NCI-H748 (cell line): ENCODE measurements at regions not wholly inside any gene's neighbourhood (a gene's known extent, or its start where the extent isn't known, plus 50 kb on each side); places are given as distances from the start of the nearest gene placed in this dataset.
"Not testable (repeated sequence)": the region's sequence is repeated elsewhere in the genome, so short reads cannot be mapped to it uniquely, and the experiment has no call there.

Experiments used
- DNase-seq: peaks from one replicate; lab custom pipeline; 2025; ENCODE audit not compliant: unreplicated experiment; lab: John Stamatoyannopoulos, UW

GRCh38 chr14:43003845-43004244 is 1397.2 kb downstream of the LRFN5 start:
- peak; percentile 53 for DNase-seq

- DNase-seq, result peak; percentile 27
These were observed 1395.1 kb downstream of the LRFN5 start for GRCh38 chr14:43001731-43002130.

GRCh38 chr14:42994051-42994736 is 1387.5 kb downstream of the LRFN5 start:
- no peak for DNase-seq

GRCh38 chr14:42992930-42993329 is 1386.3 kb downstream of the LRFN5 start:
- no peak for DNase-seq

- peak; percentile 58 for DNase-seq
These were observed 1373.7 kb downstream of the LRFN5 start for GRCh38 chr14:42980419-42980818.

GRCh38 chr14:42973171-42973570 is 1366.5 kb downstream of the LRFN5 start:
- not testable (repeated sequence) for DNase-seq

- no peak for DNase-seq
These were observed 1358.8 kb downstream of the LRFN5 start for GRCh38 chr14:42965512-42965911.

- no peak for DNase-seq
These were observed 1354.8 kb downstream of the LRFN5 start for GRCh38 chr14:42961509-42961908.

- DNase-seq, result no peak
These were observed 1343.7 kb downstream of the LRFN5 start for GRCh38 chr14:42950363-42950762.

GRCh38 chr14:42947991-42948390 is 1341.3 kb downstream of the LRFN5 start:
- DNase-seq, result no peak

GRCh38 chr14:42944284-42944683 is 1337.6 kb downstream of the LRFN5 start:
- DNase-seq, result no peak

- DNase-seq, result no peak
These were observed 1324.6 kb downstream of the LRFN5 start for GRCh38 chr14:42931308-42931707.

- DNase-seq, result peak; percentile 9
These were observed 1323.3 kb downstream of the LRFN5 start for GRCh38 chr14:42929806-42930480.

- no peak for DNase-seq
These were observed 1320.6 kb downstream of the LRFN5 start for GRCh38 chr14:42927313-42927712.

- no peak for DNase-seq
These were observed 1315.2 kb downstream of the LRFN5 start for GRCh38 chr14:42921901-42922300.

- DNase-seq, result no peak
These were observed 1311.9 kb downstream of the LRFN5 start for GRCh38 chr14:42918615-42919014.

- no peak for DNase-seq
These were observed 1305.0 kb downstream of the LRFN5 start for GRCh38 chr14:42911642-42912041.

- DNase-seq, result no peak
These were observed 1303.0 kb downstream of the LRFN5 start for GRCh38 chr14:42909659-42910058.

- no peak for DNase-seq
These were observed 1286.5 kb downstream of the LRFN5 start for GRCh38 chr14:42893183-42893582.

GRCh38 chr14:42884100-42884499 is 1277.4 kb downstream of the LRFN5 start:
- no peak for DNase-seq

GRCh38 chr14:42877716-42878115 is 1271.0 kb downstream of the LRFN5 start:
- no peak for DNase-seq

- DNase-seq, result no peak
These were observed 1266.1 kb downstream of the LRFN5 start for GRCh38 chr14:42872786-42873185.

- no peak for DNase-seq
These were observed 1263.0 kb downstream of the LRFN5 start for GRCh38 chr14:42869681-42870080.
